NT2/D1 (cell line): ENCODE measurements at regions not wholly inside any gene's neighbourhood (a gene's known extent, or its start where the extent isn't known, plus 50 kb on each side); places are given as distances from the start of the nearest gene placed in this dataset.

Experiments
- SUZ12 ChIP-seq: IDR thresholded peaks from 2 replicates; pipeline ENCODE4 v1.6.1; 2011; ENCODE audit not compliant: insufficient read length, insufficient read depth; ENCODE audit errors: extremely low read depth
- YY1 ChIP-seq: IDR thresholded peaks from 2 replicates; pipeline ENCODE4 v1.6.1; 2011; ENCODE audit not compliant: insufficient read length, insufficient read depth
- ZNF274 ChIP-seq: IDR thresholded peaks from 2 replicates; pipeline ENCODE4 v1.6.1; 2011; ENCODE audit warnings: mild to moderate bottlenecking, low read depth, low read length

DNA sequence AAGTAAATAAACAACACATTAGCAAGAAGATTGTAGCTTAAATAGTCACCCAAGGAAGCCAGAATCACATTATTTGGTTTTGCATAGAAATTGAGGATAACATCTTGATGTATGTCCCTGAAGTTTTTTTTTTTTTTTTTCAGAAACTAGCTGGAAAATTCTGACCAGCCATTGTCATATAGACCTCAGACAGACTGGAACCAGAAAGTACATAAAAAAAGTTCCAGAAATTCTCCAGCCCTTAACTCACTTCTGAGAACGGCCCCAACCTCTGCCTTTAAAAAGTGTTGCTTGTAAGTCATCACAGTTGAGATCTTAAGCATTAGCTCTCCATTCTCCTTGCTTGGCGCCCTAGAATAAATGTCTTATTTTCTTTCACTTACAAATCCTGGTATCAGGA is 350.5 kb downstream of the CCDC85A start:
- TF ChIP-seq ZNF274 (no peak), SUZ12 (no peak), YY1 (no peak)
